OCI-LY7 (cell line): ENCODE measurements at regions not wholly inside any gene's neighbourhood (a gene's known extent, or its start where the extent isn't known, plus 50 kb on each side); places are given as distances from the start of the nearest gene placed in this dataset.

Experiments used
- BruUV-seq: library from RNA; stranded (reverse); fragments of 400-500 nt; replicated peaks from 2 replicates; lab custom pipeline; 2021; lab: Mats Ljungman, UMichigan
- CTCF ChIA-PET: fragments of 300-600 bp; sonication (Branson Sonifier 250); formaldehyde crosslinking; loops from one replicate; lab custom pipeline; 2022; ENCODE audit warnings: antibody characterized with exemption; ENCODE audit not compliant: unreplicated experiment; lab: Charles Lee
- POLR2A ChIA-PET: fragments of 300-600 bp; sonication (Branson Sonifier 250); formaldehyde crosslinking; loops from one replicate; lab custom pipeline; 2022; ENCODE audit warnings: antibody characterized with exemption; lab: Charles Lee
- DNase-seq: peaks from one replicate; pipeline ENCODE4 v3.0.0-alpha.2; 2015; ENCODE audit warnings: low spot score
- H2AFZ ChIP-seq: fragments of 200-600 bp; sonication (generic), shearing (Covaris generic); 2 replicates; pipeline ENCODE4 v1.6.1; 2014; ENCODE audit warnings: mild to moderate bottlenecking, antibody characterized with exemption, low read length, moderate library complexity
- H3K27ac ChIP-seq: fragments of 200-600 bp; sonication (generic); 2 replicates; pipeline ENCODE4 v1.5.1; 2014; ENCODE audit warnings: mixed run types, low read depth, mild to moderate bottlenecking, moderate library complexity, low read length, inconsistent platforms; ENCODE audit not compliant: poor library complexity, severe bottlenecking
- H3K36me3 ChIP-seq: fragments of 200-600 bp; sonication (generic); 2 replicates; pipeline ENCODE4 v1.6.1; 2014; ENCODE audit warnings: mild to moderate bottlenecking, antibody characterized with exemption, low read length, moderate library complexity, mixed read lengths; ENCODE audit not compliant: insufficient read depth
- H3K4me1 ChIP-seq: fragments of 200-600 bp; sonication (generic); 2 replicates; pipeline ENCODE4 v1.5.1; 2014; ENCODE audit warnings: mild to moderate bottlenecking, low read length; ENCODE audit not compliant: insufficient read depth, poor library complexity, severe bottlenecking
- H3K4me2 ChIP-seq: fragments of 200-600 bp; sonication (generic); 2 replicates; pipeline ENCODE4 v1.6.1; 2014; ENCODE audit warnings: mild to moderate bottlenecking, low read length
- H3K4me3 ChIP-seq: fragments of 200-600 bp; sonication (generic); 2 replicates; pipeline ENCODE4 v1.5.1; 2014; ENCODE audit warnings: mild to moderate bottlenecking, low read depth, low read length; ENCODE audit not compliant: poor library complexity, severe bottlenecking
- H3K79me2 ChIP-seq: fragments of 200-600 bp; sonication (generic); 2 replicates; pipeline ENCODE4 v1.6.1; 2016; ENCODE audit warnings: low read depth, mild to moderate bottlenecking, low read length, moderate library complexity, mixed read lengths; ENCODE audit not compliant: insufficient read depth
- H3K9me2 ChIP-seq: fragments of 200-600 bp; sonication (generic); 2 replicates; pipeline ENCODE4 v1.6.1; 2016; ENCODE audit warnings: mild to moderate bottlenecking, low read length, mixed read lengths; ENCODE audit not compliant: insufficient read depth
- H3K9me3 ChIP-seq: fragments of 200-600 bp; sonication (generic); 2 replicates; pipeline ENCODE4 v1.6.1; 2014; ENCODE audit warnings: mild to moderate bottlenecking, mixed run types, low read length, mixed read lengths
- H4K20me1 ChIP-seq: fragments of 200-600 bp; sonication (generic); 2 replicates; pipeline ENCODE4 v1.6.1; 2014; ENCODE audit warnings: mild to moderate bottlenecking, antibody characterized with exemption, low read length, moderate library complexity, mixed read lengths; ENCODE audit not compliant: insufficient read depth
- CTCF ChIP-seq: fragments of 200-600 bp; sonication (generic); conservative IDR thresholded peaks from 2 replicates; pipeline ENCODE4 v1.5.1; 2014; ENCODE audit warnings: mild to moderate bottlenecking, antibody characterized with exemption, low read length, moderate library complexity, mixed read lengths
- EZH2phosphoT487 ChIP-seq: fragments of 200-600 bp; sonication (generic); IDR thresholded peaks from 2 replicates; pipeline ENCODE4 v1.6.1; 2018; ENCODE audit warnings: low read depth, borderline replicate concordance, mild to moderate bottlenecking, mixed run types, antibody characterized with exemption, low read length, moderate library complexity, mixed read lengths
- intact Hi-C: fragments of 100-400 bp; cut with micrococcal nuclease; formaldehyde crosslinking; loops from one replicate; pipeline ENCODE4 v1.10.0; 2022; ENCODE audit not compliant: unreplicated experiment

- ChIA-PET CTCF (no interaction called here), POLR2A (interaction anchor here (1.7 kb wide), 1 partner anchor 9 kb away, joined by 7 read pairs; no protein-coding TSS in a partner anchor)
- H3K9me3 ChIP-seq, result 0 out of 2 replicates have a peak, but pooled peaks cover 6% of the 10 kb centered on the region
- no peak overlapping the region for H3K4me3 ChIP-seq
- BruUV-seq, result no TSS peak
- H3K79me2 ChIP-seq, result no peaks in the 10 kb centered on the region
- no peaks in the 10 kb centered on the region for H4K20me1 ChIP-seq
- no peak overlapping the region for H2AFZ ChIP-seq
- H3K4me1 ChIP-seq, result no peaks in the 10 kb centered on the region
- DNase-seq, result no peak
- no peak overlapping the region for H3K4me2 ChIP-seq
- no peak for TF ChIP-seq CTCF
- no peak overlapping the region for H3K27ac ChIP-seq
- intact Hi-C loops, result no loop called here
- no peaks in the 10 kb centered on the region for H3K36me3 ChIP-seq
- H3K9me2 ChIP-seq, result no peaks in the 10 kb centered on the region
Measured at GRCh38 chr10:53007527-53007842, 234.9 kb upstream of the MBL2 start.

- no peak for DNase-seq
- Histone ChIP-seq H3K27ac (no peak overlapping the region), H4K20me1 (no peaks in the 10 kb centered on the region), H3K36me3 (no peaks in the 10 kb centered on the region), H3K4me2 (no peak overlapping the region), H3K79me2 (no peaks in the 10 kb centered on the region), H3K9me3 (0 out of 2 replicates have a peak, but pooled peaks cover 6% of the 10 kb centered on the region), H3K9me2 (no peaks in the 10 kb centered on the region), H3K4me3 (no peak overlapping the region), H2AFZ (no peak overlapping the region), H3K4me1 (no peaks in the 10 kb centered on the region)
- intact Hi-C loops, result no loop called here
- TF ChIP-seq EZH2phosphoT487 (no peak), CTCF (no peak)
- BruUV-seq, result no TSS peak
- CTCF ChIA-PET, result no interaction called here
- POLR2A ChIA-PET, result interaction anchor here (0.6 to 1.7 kb wide), 6 partner anchors 9 to 1114 kb away, joined by 3 to 7 read pairs (median 3); no protein-coding TSS in a partner anchor
Measured at GRCh38 chr10:53006663-53007526, 234.3 kb upstream of the MBL2 start.
